ENCODE measurements at regions not wholly inside any gene's neighbourhood (a gene's known extent, or its start where the extent isn't known, plus 50 kb on each side); places are given as distances from the start of the nearest gene placed in this dataset.

DNA sequence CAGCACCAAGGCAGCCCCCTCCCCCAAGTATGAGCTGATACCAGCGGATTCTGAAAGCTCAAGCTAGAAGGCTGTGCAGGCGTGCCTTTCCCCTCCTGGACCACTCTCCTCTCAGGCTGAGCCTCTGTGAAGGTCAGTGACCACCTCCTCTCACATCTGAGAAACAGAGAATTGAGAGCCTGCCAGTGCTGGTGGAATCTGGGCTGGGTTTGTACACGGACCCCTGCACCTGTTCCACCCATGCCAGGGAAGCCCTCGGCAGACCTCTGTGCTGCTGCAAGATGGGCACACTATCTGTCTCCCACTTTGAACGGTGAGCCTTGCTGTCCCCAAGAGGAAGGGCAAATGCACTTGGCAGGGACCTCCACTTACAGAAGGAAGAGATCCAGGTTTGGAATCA, 54.7 kb upstream of the SDK2 start:
- Histone ChIP-seq H3K36me3 (no peaks in the 10 kb centered on the region), H3K9me3 (no peaks in the 10 kb centered on the region), H3K27ac (no peak overlapping the region), H3K27me3 (peaks cover 6% of the 10 kb centered on the region), H3K4me3 (no peak overlapping the region), H3K4me1 (no peaks in the 10 kb centered on the region)
- intact Hi-C loops (cut with DNase I; ENCODE audit: low total_unique reads) (no loop called here), in situ Hi-C loops (cut with MboI; ENCODE audit: low pct_ligation_motif_present in 1 of 4, low pct_unique_long_range_greater_than_20kb in 1 of 4, low sequenced_read_pairs in 3 of 4) (no loop called here)
- no peak for TF ChIP-seq POLR2AphosphoS5 (IDR thresholded peaks at IDR 0.05)
- TF ChIP-seq, protein P1, sequence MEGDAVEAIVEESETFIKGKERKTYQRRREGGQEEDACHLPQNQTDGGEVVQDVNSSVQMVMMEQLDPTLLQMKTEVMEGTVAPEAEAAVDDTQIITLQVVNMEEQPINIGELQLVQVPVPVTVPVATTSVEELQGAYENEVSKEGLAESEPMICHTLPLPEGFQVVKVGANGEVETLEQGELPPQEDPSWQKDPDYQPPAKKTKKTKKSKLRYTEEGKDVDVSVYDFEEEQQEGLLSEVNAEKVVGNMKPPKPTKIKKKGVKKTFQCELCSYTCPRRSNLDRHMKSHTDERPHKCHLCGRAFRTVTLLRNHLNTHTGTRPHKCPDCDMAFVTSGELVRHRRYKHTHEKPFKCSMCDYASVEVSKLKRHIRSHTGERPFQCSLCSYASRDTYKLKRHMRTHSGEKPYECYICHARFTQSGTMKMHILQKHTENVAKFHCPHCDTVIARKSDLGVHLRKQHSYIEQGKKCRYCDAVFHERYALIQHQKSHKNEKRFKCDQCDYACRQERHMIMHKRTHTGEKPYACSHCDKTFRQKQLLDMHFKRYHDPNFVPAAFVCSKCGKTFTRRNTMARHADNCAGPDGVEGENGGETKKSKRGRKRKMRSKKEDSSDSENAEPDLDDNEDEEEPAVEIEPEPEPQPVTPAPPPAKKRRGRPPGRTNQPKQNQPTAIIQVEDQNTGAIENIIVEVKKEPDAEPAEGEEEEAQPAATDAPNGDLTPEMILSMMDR (IDR thresholded peaks at IDR 0.05), result no peak
- no peak for TF ChIP-seq POLR2A (IDR thresholded peaks at IDR 0.05)
- TF ChIP-seq EP300 (IDR thresholded peaks at IDR 0.05; ENCODE audit: low read depth), result no peak
- no peak for DNase-seq
- WGBS, 2 donors (ENCODE audit: low coverage in 1 of 2), result 75 to 100% methylated on average over 1 to 4 of the region's 5 CpGs

DNA sequence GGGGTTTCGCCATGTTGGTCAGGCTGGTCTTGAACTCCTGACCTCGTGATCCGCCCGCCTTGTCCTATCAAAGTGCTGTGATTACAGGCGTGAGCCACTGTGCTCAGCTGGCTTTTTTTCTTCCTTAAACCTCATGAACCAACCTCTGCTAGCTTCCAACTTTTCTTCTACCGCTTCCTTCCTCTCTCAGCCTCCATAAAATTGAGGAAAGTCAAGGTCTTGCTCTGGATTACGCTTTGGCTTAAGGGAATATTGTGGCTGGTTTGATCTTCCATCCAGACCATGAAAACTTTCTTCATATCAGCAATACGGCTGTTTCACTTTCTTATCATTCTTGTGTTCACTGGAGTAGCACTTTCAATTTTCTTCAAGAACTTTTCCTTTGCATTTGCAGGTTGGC, 57.5 kb upstream of the SDK2 start:
- WGBS, 2 donors (ENCODE audit: low coverage in 1 of 2), result 73 to 78% methylated on average over 8 of the region's 8 CpGs
- in situ Hi-C loops (cut with MboI; ENCODE audit: low pct_ligation_motif_present in 1 of 4, low pct_unique_long_range_greater_than_20kb in 1 of 4, low sequenced_read_pairs in 3 of 4), result loop anchor here in 3 of 4 donors (10.0 to 25.0 kb wide), 3 partner anchors 114 to 277 kb away; no protein-coding TSS in a partner anchor
- Histone ChIP-seq H3K27ac (no peak overlapping the region), H3K36me3 (no peaks in the 10 kb centered on the region), H3K27me3 (peaks cover 14% of the 10 kb centered on the region), H3K9me3 (no peaks in the 10 kb centered on the region), H3K4me1 (no peaks in the 10 kb centered on the region), H3K4me3 (no peak overlapping the region)
- DNase-seq, result no peak
- TF ChIP-seq POLR2AphosphoS5 (IDR thresholded peaks at IDR 0.05) (no peak), EP300 (IDR thresholded peaks at IDR 0.05; ENCODE audit: low read depth) (no peak), POLR2A (IDR thresholded peaks at IDR 0.05) (no peak)
- TF ChIP-seq, protein P1 (IDR thresholded peaks at IDR 0.05), result no peak
- intact Hi-C loops (cut with DNase I; ENCODE audit: low total_unique reads), result no loop called here

DNA sequence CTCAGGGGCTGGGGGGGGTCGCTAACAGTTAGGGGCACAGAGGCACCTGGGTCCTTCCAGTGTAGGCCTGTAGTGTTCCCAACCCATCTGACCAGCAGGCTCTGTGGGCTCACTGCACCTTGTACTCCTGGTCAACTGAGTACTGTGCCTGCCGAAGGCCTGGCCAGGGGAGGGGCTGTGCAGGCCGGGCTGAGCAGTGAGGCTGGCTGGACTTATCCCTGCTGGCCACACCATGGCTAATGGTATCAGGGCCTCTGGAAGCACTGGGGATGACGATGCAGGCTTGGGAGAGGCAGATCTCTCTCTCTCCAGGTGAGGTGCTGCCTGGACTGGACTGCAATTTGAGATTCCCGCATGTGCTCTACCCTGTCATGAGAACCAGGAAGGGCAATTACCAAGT, 58.9 kb upstream of the SDK2 start:
- DNase-seq, result no peak
- H3K4me3 ChIP-seq, result no peak overlapping the region
- no peak for TF ChIP-seq POLR2AphosphoS5 (IDR thresholded peaks at IDR 0.05)
- no peak for TF ChIP-seq EP300 (IDR thresholded peaks at IDR 0.05; ENCODE audit: low read depth)
- TF ChIP-seq, protein P1 (IDR thresholded peaks at IDR 0.05), result no peak
- in situ Hi-C loops (cut with MboI; ENCODE audit: low pct_ligation_motif_present in 1 of 4, low pct_unique_long_range_greater_than_20kb in 1 of 4, low sequenced_read_pairs in 3 of 4), result loop anchor here in 3 of 4 donors (10.0 to 25.0 kb wide), 3 partner anchors 116 to 278 kb away; no protein-coding TSS in a partner anchor
- H3K36me3 ChIP-seq, result no peaks in the 10 kb centered on the region
- H3K27ac ChIP-seq, result no peak overlapping the region
- peaks cover 17% of the 10 kb centered on the region for H3K27me3 ChIP-seq
- no peaks in the 10 kb centered on the region for H3K9me3 ChIP-seq
- H3K4me1 ChIP-seq, result no peaks in the 10 kb centered on the region
- intact Hi-C loops (cut with DNase I; ENCODE audit: low total_unique reads), result no loop called here
- 47% methylated on average over 3 of the region's 5 CpGs; no CpG with 5 or more reads in 1 of the 2 donors for WGBS, 2 donors (ENCODE audit: low coverage in 1 of 2)

DNA sequence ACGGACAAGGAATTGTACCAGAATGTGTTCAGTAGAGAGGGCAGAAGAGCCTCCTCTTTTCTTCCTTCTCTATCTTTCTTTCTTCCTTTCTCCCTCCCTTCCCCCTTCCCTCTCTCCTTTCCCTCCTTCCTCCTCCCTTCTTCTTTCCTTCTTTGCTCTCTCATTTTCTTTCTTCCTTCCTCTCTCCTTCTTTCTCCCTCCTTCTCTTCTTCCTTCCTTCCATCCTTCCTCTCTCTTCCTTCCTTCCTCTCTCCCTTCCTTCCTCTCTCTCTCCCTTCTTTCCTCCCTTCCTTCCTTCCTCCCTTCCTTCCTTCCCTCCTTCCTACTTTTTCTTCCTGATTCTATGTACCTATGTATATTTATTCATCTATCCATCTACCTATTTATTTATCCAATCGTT, 59.7 kb upstream of the SDK2 start:
- Histone ChIP-seq H3K4me1 (no peaks in the 10 kb centered on the region), H3K4me3 (no peak overlapping the region), H3K27ac (no peak overlapping the region), H3K9me3 (no peaks in the 10 kb centered on the region), H3K36me3 (no peaks in the 10 kb centered on the region), H3K27me3 (peaks cover 19% of the 10 kb centered on the region)
- TF ChIP-seq EP300 (IDR thresholded peaks at IDR 0.05; ENCODE audit: low read depth) (no peak), POLR2A (IDR thresholded peaks at IDR 0.05) (no peak), POLR2AphosphoS5 (IDR thresholded peaks at IDR 0.05) (no peak)
- TF ChIP-seq, protein P1 (IDR thresholded peaks at IDR 0.05), result no peak
- no peak for DNase-seq
- in situ Hi-C loops (cut with MboI; ENCODE audit: low pct_ligation_motif_present in 1 of 4, low pct_unique_long_range_greater_than_20kb in 1 of 4, low sequenced_read_pairs in 3 of 4), result loop anchor here in 3 of 4 donors (10.0 to 25.0 kb wide), 3 partner anchors 117 to 279 kb away; no protein-coding TSS in a partner anchor
- intact Hi-C loops (cut with DNase I; ENCODE audit: low total_unique reads), result no loop called here
- 58% methylated on average over 2 of the region's 2 CpGs; no CpG with 5 or more reads in 1 of the 2 donors for WGBS, 2 donors (ENCODE audit: low coverage in 1 of 2)

Data from transverse colon (tissue), 4 donors.